NCI-H1092 (cell line): ENCODE measurements at regions not wholly inside any gene's neighbourhood (a gene's known extent, or its start where the extent isn't known, plus 50 kb on each side); places are given as distances from the start of the nearest gene placed in this dataset.

ENCODE experiments used
- DNase-seq: peaks from one replicate; lab custom pipeline; 2025; lab: John Stamatoyannopoulos, UW

- DNase-seq, result no peak
These were observed 2022.2 kb downstream of the MAT2B start for GRCh38 chr5:165527577-165527976.

GRCh38 chr5:165538065-165538464 lies 2032.6 kb downstream of the MAT2B start:
- DNase-seq, result no peak

GRCh38 chr5:165559645-165560044 lies 2054.2 kb downstream of the MAT2B start:
- no peak for DNase-seq

GRCh38 chr5:165560648-165561047 lies 2055.2 kb downstream of the MAT2B start:
- DNase-seq, result no peak

GRCh38 chr5:165565911-165566310 lies 2060.5 kb downstream of the MAT2B start:
- no peak for DNase-seq

GRCh38 chr5:165569551-165569950 lies 2064.1 kb downstream of the MAT2B start:
- DNase-seq, result no peak

- no peak for DNase-seq
These were observed 2068.0 kb downstream of the MAT2B start for GRCh38 chr5:165573445-165573844.

- no peak for DNase-seq
These were observed 2068.7 kb downstream of the MAT2B start for GRCh38 chr5:165574100-165574499.

GRCh38 chr5:165576678-165577275 lies 2071.4 kb downstream of the MAT2B start:
- DNase-seq, result no peak

GRCh38 chr5:165579911-165580310 lies 2074.5 kb downstream of the MAT2B start:
- no peak for DNase-seq

- no peak for DNase-seq
These were observed 2089.3 kb downstream of the MAT2B start for GRCh38 chr5:165594693-165595092.

- no peak for DNase-seq
These were observed 2097.1 kb downstream of the MAT2B start for GRCh38 chr5:165602529-165602928.

- no peak for DNase-seq
These were observed 2101.6 kb downstream of the MAT2B start for GRCh38 chr5:165607026-165607425.

- no peak for DNase-seq
These were observed 2104.5 kb downstream of the MAT2B start for GRCh38 chr5:165609871-165610270.

GRCh38 chr5:165616490-165617405 lies 2111.3 kb downstream of the MAT2B start:
- no peak for DNase-seq

- DNase-seq, result no peak
These were observed 2112.1 kb downstream of the MAT2B start for GRCh38 chr5:165617491-165617890.

GRCh38 chr5:165620394-165620793 lies 2115.0 kb downstream of the MAT2B start:
- DNase-seq, result no peak

GRCh38 chr5:165622864-165623536 lies 2117.6 kb downstream of the MAT2B start:
- DNase-seq, result no peak

GRCh38 chr5:165624166-165624946 lies 2118.9 kb downstream of the MAT2B start:
- no peak for DNase-seq

- DNase-seq, result no peak
These were observed 2120.7 kb downstream of the MAT2B start for GRCh38 chr5:165626161-165626560.

GRCh38 chr5:165627548-165628170 lies 2122.2 kb downstream of the MAT2B start:
- DNase-seq, result no peak
